CD4-positive, alpha-beta memory T cell (primary cell): ENCODE measurements at regions not wholly inside any gene's neighbourhood (a gene's known extent, or its start where the extent isn't known, plus 50 kb on each side); places are given as distances from the start of the nearest gene placed in this dataset.

Experiments
- CTCF ChIA-PET: fragments of 350-600 bp; sonication (Branson Sonifier 250); formaldehyde crosslinking; loops from one replicate; lab custom pipeline; 2021; ENCODE audit warnings: inconsistent platforms; ENCODE audit not compliant: partially characterized antibody; lab: Charles Lee
- POLR2A ChIA-PET: fragments of 350-600 bp; sonication (Branson Sonifier 250); formaldehyde crosslinking; loops from one replicate; lab custom pipeline; 2021; ENCODE audit not compliant: partially characterized antibody; lab: Charles Lee
- DNase-seq, 5 donors: peaks; one replicate each; pipeline versions ENCODE4 v3.0.0 to v3.0.0-alpha.2; 2020 to 2022; ENCODE audit warnings: mixed read lengths in 1 of 5
- H3K27ac ChIP-seq: one replicate; pipeline ENCODE4 v1.7.0; 2013; ENCODE audit warnings: low read depth, low read length
- H3K27me3 ChIP-seq: 2 replicates; pipeline ENCODE4 v1.7.0; 2013; ENCODE audit warnings: mild to moderate bottlenecking, low read length, moderate library complexity; ENCODE audit not compliant: insufficient read depth
- H3K36me3 ChIP-seq: 2 replicates; pipeline ENCODE4 v1.7.0; 2013; ENCODE audit warnings: mild to moderate bottlenecking, low read length, moderate library complexity; ENCODE audit not compliant: insufficient read depth
- H3K4me1 ChIP-seq: 2 replicates; pipeline ENCODE4 v1.7.0; 2013; ENCODE audit warnings: mild to moderate bottlenecking, low read length, moderate library complexity; ENCODE audit not compliant: insufficient read depth
- H3K4me3 ChIP-seq, 2 donors: one replicate each; pipeline ENCODE4 v1.7.0; 2013; ENCODE audit warnings: low read length in 2 of 2, mild to moderate bottlenecking in 1 of 2
- H3K9me3 ChIP-seq, 2 donors: one replicate each; pipeline ENCODE4 v1.7.0; 2013; ENCODE audit warnings: low read length in 2 of 2, control low read depth in 1 of 2; ENCODE audit not compliant: control insufficient read depth in 1 of 2
- H3K27ac Mint-ChIP-seq, 7 donors: one replicate each; pipeline ENCODE4 v1.8.0; 2020 to 2021; ENCODE audit warnings: mixed read lengths in 7 of 7, mild to moderate bottlenecking in 6 of 7, inconsistent platforms in 3 of 7, moderate library complexity in 3 of 7
- H3K27me3 Mint-ChIP-seq, 2 donors: one replicate each; pipeline ENCODE4 v1.8.0; 2020 to 2021; ENCODE audit warnings: mixed read lengths in 2 of 2
- H3K36me3 Mint-ChIP-seq, 2 donors: one replicate each; pipeline ENCODE4 v1.8.0; 2020 to 2021; ENCODE audit warnings: mixed read lengths in 2 of 2, inconsistent platforms in 1 of 2, mild to moderate bottlenecking in 1 of 2
- H3K4me1 Mint-ChIP-seq, 4 donors: one replicate each; pipeline ENCODE4 v1.8.0; 2020 to 2021; ENCODE audit warnings: mixed read lengths in 4 of 4, mild to moderate bottlenecking in 1 of 4
- H3K4me3 Mint-ChIP-seq, 8 donors: one replicate each; pipeline ENCODE4 v1.8.0; 2020 to 2021; ENCODE audit warnings: mixed read lengths in 8 of 8, mild to moderate bottlenecking in 7 of 8, moderate library complexity in 6 of 8, inconsistent platforms in 3 of 8
- H3K9me3 Mint-ChIP-seq, 8 donors: one replicate each; pipeline ENCODE4 v1.8.0; 2020 to 2021; ENCODE audit warnings: mixed read lengths in 8 of 8, mild to moderate bottlenecking in 5 of 8, inconsistent platforms in 3 of 8, moderate library complexity in 1 of 8
- intact Hi-C: fragments of 100-400 bp; cut with micrococcal nuclease; formaldehyde crosslinking; loops from one replicate; pipeline ENCODE4 v1.15.1; 2023

- H3K9me3 ChIP-seq, result no peaks in the 10 kb centered on the region
- peaks cover 0 to 6% (median 3%) of the 10 kb centered on the region in 4 donors for H3K4me1 Mint-ChIP-seq
- intact Hi-C loops, result no loop called here
- H3K36me3 ChIP-seq, result no peaks in the 10 kb centered on the region
- peaks cover 0 to 3% of the 10 kb centered on the region in 2 donors for H3K36me3 Mint-ChIP-seq
- ChIA-PET CTCF (no interaction called here), POLR2A (no interaction called here)
- H3K4me3 ChIP-seq, result no peak overlapping the region
- no peaks in the 10 kb centered on the region for H3K27me3 ChIP-seq
- H3K27me3 Mint-ChIP-seq, result peaks cover 1 to 3% of the 10 kb centered on the region in 2 donors
- H3K27ac ChIP-seq, result no peak overlapping the region
- no peak overlapping the region for H3K4me3 Mint-ChIP-seq
- DNase-seq, result no peak
- H3K27ac Mint-ChIP-seq, result no peak overlapping the region
- no peaks in the 10 kb centered on the region for H3K4me1 ChIP-seq
- H3K9me3 Mint-ChIP-seq, result peaks cover 0 to 5% (median 0%) of the 10 kb centered on the region in 8 donors
Measured at GRCh38 chr5:159814805-159815585, 101.3 kb upstream of the ADRA1B start.

GRCh38 chr5:159817262-159818029, 98.8 kb upstream of the ADRA1B start:
- no peak overlapping the region for H3K27ac ChIP-seq
- peaks cover 1 to 3% of the 10 kb centered on the region in 2 donors for H3K27me3 Mint-ChIP-seq
- intact Hi-C loops, result no loop called here
- DNase-seq, result no peak
- POLR2A ChIA-PET, result no interaction called here
- H3K4me3 Mint-ChIP-seq, result no peak overlapping the region
- peaks cover 0 to 6% (median 3%) of the 10 kb centered on the region in 4 donors for H3K4me1 Mint-ChIP-seq
- CTCF ChIA-PET, result no interaction called here
- no peaks in the 10 kb centered on the region for H3K4me1 ChIP-seq
- no peak overlapping the region for H3K4me3 ChIP-seq
- peaks cover 0 to 3% of the 10 kb centered on the region in 2 donors for H3K36me3 Mint-ChIP-seq
- H3K27me3 ChIP-seq, result no peaks in the 10 kb centered on the region
- H3K9me3 ChIP-seq, result no peaks in the 10 kb centered on the region
- no peak overlapping the region for H3K27ac Mint-ChIP-seq
- H3K9me3 Mint-ChIP-seq, result peaks cover 0 to 3% (median 0%) of the 10 kb centered on the region in 8 donors
- H3K36me3 ChIP-seq, result no peaks in the 10 kb centered on the region

- Histone ChIP-seq H3K9me3 (no peaks in the 10 kb centered on the region), H3K36me3 (no peaks in the 10 kb centered on the region), H3K4me1 (no peaks in the 10 kb centered on the region), H3K27ac (no peak overlapping the region), H3K4me3 (no peak overlapping the region), H3K27me3 (no peaks in the 10 kb centered on the region)
- Mint-ChIP-seq H3K27ac (no peak overlapping the region), H3K9me3 (no peaks in the 10 kb centered on the region), H3K4me3 (no peak overlapping the region), H3K27me3 (peaks cover 3 to 6% of the 10 kb centered on the region in 2 donors), H3K4me1 (no peaks in the 10 kb centered on the region), H3K36me3 (no peaks in the 10 kb centered on the region)
- intact Hi-C loops, result no loop called here
- ChIA-PET CTCF (interaction anchor here (0.7 kb wide), 1 partner anchor 45 kb away, joined by 3 read pairs; no protein-coding TSS in a partner anchor), POLR2A (no interaction called here)
- DNase-seq, result no peak
Measured at GRCh38 chr5:159819591-159820411, 96.5 kb upstream of the ADRA1B start.

GRCh38 chr5:159820692-159821091, 95.6 kb upstream of the ADRA1B start:
- no peaks in the 10 kb centered on the region for H3K4me1 ChIP-seq
- no peaks in the 10 kb centered on the region for H3K27me3 ChIP-seq
- Mint-ChIP-seq H3K4me3 (no peak overlapping the region), H3K9me3 (no peaks in the 10 kb centered on the region), H3K27ac (no peak overlapping the region), H3K36me3 (no peaks in the 10 kb centered on the region), H3K27me3 (peaks cover 3 to 6% of the 10 kb centered on the region in 2 donors), H3K4me1 (no peaks in the 10 kb centered on the region)
- POLR2A ChIA-PET, result no interaction called here
- CTCF ChIA-PET, result no interaction called here
- H3K4me3 ChIP-seq, result no peak overlapping the region
- no peaks in the 10 kb centered on the region for H3K36me3 ChIP-seq
- intact Hi-C loops, result no loop called here
- no peak overlapping the region for H3K27ac ChIP-seq
- H3K9me3 ChIP-seq, result no peaks in the 10 kb centered on the region
- DNase-seq, result no peak

GRCh38 chr5:159821461-159821940, 94.8 kb upstream of the ADRA1B start:
- Mint-ChIP-seq H3K36me3 (no peaks in the 10 kb centered on the region), H3K27me3 (peaks cover 3 to 6% of the 10 kb centered on the region in 2 donors), H3K9me3 (no peaks in the 10 kb centered on the region), H3K4me1 (no peaks in the 10 kb centered on the region), H3K4me3 (no peak overlapping the region), H3K27ac (no peak overlapping the region)
- DNase-seq, result no peak
- Histone ChIP-seq H3K36me3 (no peaks in the 10 kb centered on the region), H3K27ac (no peak overlapping the region), H3K27me3 (no peaks in the 10 kb centered on the region), H3K4me1 (no peaks in the 10 kb centered on the region), H3K4me3 (no peak overlapping the region), H3K9me3 (no peaks in the 10 kb centered on the region)
- CTCF ChIA-PET, result no interaction called here
- POLR2A ChIA-PET, result no interaction called here
- intact Hi-C loops, result no loop called here

- ChIA-PET POLR2A (no interaction called here), CTCF (no interaction called here)
- H3K27ac Mint-ChIP-seq, result no peak overlapping the region
Measured at GRCh38 chr5:159824188-159825161, 91.8 kb upstream of the ADRA1B start.

More at GRCh38 chr5:159824188-159825161, 91.8 kb upstream of the ADRA1B start:
- Mint-ChIP-seq H3K4me3 (no peak overlapping the region), H3K4me1 (no peaks in the 10 kb centered on the region), H3K36me3 (no peaks in the 10 kb centered on the region), H3K27me3 (peaks cover 3 to 6% of the 10 kb centered on the region in 2 donors), H3K9me3 (no peaks in the 10 kb centered on the region)
- Histone ChIP-seq H3K4me1 (no peaks in the 10 kb centered on the region), H3K27me3 (no peaks in the 10 kb centered on the region), H3K9me3 (no peaks in the 10 kb centered on the region), H3K27ac (no peak overlapping the region), H3K4me3 (no peak overlapping the region), H3K36me3 (no peaks in the 10 kb centered on the region)
- no peak for DNase-seq
- intact Hi-C loops, result no loop called here
